Tongue (tissue), 1 donor: ENCODE measurements at regions not wholly inside any gene's neighbourhood (a gene's known extent, or its start where the extent isn't known, plus 50 kb on each side); places are given as distances from the start of the nearest gene placed in this dataset.

Experiments used
- DNase-seq: peaks from one replicate; pipeline ENCODE4 v3.0.0-alpha.2; 2015

DNA sequence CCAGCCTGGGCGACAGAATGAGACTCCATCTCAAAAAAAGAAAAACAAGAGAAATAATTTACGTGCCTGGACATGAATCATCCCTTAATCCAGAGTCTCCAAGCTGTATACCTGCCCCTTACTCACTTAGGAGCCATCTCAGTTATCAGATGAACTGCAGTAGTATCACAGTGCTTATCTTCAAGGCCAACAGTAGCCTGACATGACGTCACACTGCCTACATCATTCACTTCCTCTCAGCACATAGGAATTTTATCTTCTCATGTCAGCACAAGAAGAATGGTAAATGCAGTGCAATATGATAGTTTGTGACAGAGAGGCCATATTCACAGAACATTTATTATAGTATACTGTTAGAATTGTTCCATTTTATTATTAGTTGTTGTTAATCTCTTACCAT lies 216.6 kb downstream of the SS18 start:
- DNase-seq = no peak

- no peak for DNase-seq
These were observed 224.1 kb downstream of the SS18 start for GRCh38 chr18:25866331-25866730.

- peak; percentile 44 for DNase-seq
These were observed 227.4 kb downstream of the SS18 start for GRCh38 chr18:25862881-25863600.

- no peak for DNase-seq
These were observed 236.6 kb downstream of the SS18 start for GRCh38 chr18:25853691-25854433.

DNA sequence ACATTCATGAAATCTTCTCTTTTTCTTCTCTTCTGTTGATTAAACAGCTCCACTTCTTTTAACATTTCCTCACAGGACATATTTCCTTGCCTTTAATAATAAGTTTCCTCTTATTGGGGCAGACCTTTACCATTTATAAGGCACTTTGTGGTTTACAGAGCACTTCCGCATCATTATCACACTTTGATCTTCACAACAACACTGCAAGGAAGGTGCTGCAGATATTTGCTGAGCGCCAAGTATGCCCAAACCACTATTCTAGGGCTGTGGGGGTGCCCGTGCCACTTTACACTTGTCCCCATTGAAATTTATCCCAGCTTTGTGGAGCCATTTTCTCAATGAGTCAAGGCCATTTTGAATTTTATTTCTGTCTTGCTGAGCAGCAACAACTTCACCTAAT lies 246.6 kb downstream of the SS18 start:
- DNase-seq = no peak

GRCh38 chr18:25842665-25843064 lies 247.7 kb downstream of the SS18 start:
- no peak for DNase-seq

DNA sequence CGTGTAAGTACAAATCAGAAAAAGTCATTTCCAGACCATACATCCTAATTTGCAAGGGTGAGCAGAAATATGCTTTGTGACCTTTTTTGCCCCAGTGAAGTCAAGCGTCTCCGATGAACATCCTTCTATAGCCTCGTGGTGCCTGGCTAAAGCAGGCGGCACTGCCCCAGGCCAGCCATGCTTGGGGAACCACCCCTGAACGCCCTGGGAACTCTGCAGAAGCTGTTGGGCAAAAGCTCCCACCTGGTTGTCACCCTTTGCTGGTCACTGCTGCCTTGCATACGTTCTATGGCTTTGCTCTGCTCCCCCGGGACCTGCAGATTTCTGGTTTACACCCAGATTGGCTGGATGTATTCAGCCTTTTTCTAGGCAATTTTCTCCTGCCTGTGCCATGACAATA lies 256.4 kb downstream of the SS18 start:
- no peak for DNase-seq

DNA sequence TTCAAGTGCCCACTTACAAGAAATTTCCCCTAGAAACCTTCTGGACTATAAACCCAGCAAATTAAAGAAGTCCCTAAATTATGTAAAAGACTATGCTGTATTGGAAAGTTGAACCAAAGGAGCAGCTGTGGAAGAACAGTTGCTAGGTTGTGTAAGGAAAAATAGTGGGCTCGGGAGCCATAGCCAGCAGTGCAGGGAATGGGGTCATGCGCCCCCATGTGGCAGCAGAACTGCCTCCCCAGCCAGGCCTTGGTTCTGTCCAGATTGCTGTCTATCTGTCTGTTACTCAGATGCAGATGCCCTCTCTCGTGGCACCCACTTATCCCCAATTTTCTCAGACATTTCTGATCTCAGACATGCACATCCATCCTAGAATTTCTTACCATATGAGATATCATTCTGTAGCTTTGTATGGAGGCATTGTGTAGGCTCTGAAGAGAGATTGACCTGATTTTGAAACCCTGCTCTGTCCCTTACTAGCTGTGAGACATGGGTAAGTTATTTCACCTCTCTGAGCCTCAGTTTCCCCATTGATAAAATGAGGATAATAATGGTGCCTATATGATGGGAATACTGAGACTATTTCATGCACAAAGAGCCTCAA lies 258.3 kb downstream of the SS18 start:
- peak; percentile 89 for DNase-seq

GRCh38 chr18:25831301-25831701 lies 259.1 kb downstream of the SS18 start:
- DNase-seq = peak; percentile 46

- DNase-seq = no peak
These were observed 259.6 kb downstream of the SS18 start for GRCh38 chr18:25830787-25831186.

- peak; percentile 37 for DNase-seq
These were observed 262.4 kb downstream of the SS18 start for GRCh38 chr18:25827961-25828561.

GRCh38 chr18:25827228-25827627 lies 263.2 kb downstream of the SS18 start:
- DNase-seq = no peak

DNA sequence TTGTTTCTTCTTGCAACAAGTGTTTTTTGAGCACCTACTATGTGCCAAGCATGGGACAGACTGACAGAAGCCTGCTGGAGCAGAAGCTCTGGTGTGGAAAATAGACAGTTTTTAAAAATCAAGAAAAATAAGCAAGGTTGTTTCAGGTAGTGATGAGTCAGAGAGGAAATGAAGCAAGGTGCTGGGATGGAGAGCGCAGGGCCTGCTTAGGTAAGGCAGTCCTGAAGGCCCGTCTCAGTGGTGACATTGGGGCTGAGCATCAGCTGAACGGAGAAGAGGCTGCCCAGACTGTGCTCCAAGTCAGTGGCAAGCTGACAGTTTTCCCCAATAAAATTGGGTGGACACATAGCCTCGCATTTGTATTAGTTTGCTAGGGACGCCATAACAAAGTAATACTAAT lies 263.6 kb downstream of the SS18 start:
- DNase-seq = no peak

DNA sequence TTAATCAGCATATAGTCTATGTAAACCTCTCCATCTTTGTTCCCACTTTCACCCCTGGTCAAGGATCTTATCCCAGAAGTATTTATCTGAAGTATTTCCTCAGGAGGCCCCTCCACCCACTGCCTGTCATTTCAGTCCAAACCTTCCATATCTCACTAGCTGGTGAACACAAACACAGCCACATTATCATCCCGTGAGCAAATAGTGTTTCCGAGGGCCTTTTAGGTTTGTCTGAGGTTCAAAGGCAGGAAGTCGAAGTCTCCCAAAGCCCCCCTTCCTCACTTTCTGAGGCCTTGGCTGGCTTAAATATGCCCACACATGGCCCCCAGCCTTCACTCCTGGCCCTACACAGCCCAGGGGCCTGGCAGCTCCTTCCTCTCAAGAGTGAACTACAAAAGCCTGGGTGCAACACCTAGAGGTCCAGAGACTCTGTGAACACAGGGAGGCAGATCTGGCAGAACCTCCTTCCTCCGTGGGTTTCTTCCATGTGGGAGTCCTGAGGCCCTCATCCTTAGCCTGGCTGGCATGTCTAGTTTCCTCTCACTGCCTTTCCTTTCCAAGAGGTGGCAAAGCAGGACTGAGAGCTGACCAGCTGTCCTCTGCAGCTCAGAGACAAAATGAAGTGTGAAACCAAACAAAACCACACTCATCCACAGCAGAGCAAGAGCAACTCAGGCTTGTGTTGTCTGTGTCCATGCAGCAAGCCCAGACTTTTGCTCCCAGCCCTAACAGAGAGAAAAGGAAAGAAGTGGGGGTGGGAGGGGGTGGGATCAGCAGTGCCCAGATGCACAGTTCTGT lies 264.2 kb downstream of the SS18 start:
- DNase-seq = peak; percentile 21

- no peak for DNase-seq
These were observed 265.4 kb downstream of the SS18 start for GRCh38 chr18:25825056-25825455.

- DNase-seq = no peak
These were observed 270.6 kb downstream of the SS18 start for GRCh38 chr18:25819746-25820363.

GRCh38 chr18:25818505-25818904 lies 271.9 kb downstream of the SS18 start:
- no peak for DNase-seq

DNA sequence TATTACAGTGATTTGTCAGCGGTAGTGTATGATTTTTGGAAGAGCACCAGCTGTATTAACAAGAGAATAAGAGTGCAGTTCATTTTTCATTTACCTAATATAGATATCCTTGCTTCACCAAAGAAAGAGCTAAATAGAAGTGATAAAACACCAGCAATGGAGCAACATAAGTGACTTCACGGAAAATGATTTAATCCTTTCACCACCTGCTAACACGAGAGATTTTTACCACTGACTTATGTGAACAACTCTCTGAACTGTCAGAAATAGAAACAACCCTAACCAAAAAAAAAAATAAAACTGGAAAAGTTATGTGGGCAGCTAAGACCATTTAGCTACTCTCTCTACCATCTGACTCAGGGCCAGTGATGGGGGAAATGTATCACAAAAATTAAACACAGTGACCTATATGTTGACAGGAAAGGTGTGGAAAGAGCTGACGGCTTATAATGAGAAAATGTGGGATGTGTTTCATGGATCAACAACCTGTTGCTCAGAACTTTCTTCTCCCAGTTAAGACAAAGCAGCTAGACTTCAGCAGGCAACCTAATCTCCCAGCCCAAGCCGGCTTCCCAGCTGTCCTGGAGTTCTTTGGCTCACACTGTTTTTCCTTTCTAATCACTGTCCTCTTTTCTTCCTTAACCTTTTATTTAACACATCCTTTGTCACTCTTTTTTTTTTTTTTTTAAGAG lies 272.7 kb downstream of the SS18 start:
- DNase-seq = peak; percentile 34

DNA sequence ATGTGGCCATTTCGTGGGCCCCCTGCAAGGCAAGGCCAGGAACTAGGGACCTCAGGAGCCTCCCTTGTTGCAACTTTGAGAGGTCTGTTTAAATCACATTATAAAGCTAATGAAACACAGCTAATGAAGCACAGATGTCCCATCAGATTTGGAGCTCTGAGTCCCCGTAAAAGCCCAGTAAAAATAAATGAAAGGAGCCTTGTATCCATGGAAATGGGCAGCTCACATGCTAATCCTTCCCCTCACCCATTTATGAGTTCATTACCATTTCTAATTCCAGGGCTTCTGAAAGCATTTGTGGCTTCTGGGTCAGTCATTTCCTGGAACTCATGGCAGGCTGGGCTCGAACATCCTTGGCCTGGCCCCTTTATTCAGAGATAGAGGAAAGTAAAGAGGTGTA lies 274.8 kb downstream of the SS18 start:
- DNase-seq = no peak

DNA sequence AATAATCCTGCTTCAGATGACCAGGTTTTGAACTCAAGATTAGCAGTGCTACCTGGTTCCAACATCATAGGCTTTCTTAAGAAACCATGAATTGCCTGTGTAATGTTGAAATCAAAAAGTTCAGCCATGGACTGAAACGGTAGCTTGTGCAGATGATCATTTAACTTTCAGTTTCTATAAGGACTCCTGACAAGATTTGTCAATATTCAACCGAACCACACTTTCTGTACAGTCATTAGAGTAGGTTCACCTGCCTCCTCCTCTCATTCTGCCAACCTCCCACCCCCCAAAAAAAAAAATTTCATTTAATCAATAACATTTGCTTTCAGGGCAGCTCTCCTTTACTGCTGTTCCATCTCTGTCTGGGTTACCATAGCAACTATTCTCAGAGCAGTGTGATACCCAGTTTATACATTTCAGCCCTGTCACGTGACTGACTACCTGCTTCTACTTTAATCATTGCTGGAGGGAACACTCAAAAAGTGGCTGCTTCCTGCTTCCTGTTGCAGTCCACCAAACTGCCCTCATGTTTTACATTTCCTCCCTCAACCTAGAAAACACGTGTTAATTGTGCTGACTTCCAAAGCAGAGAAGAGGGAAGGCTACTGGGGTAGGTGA lies 275.5 kb downstream of the SS18 start:
- DNase-seq = no peak

DNA sequence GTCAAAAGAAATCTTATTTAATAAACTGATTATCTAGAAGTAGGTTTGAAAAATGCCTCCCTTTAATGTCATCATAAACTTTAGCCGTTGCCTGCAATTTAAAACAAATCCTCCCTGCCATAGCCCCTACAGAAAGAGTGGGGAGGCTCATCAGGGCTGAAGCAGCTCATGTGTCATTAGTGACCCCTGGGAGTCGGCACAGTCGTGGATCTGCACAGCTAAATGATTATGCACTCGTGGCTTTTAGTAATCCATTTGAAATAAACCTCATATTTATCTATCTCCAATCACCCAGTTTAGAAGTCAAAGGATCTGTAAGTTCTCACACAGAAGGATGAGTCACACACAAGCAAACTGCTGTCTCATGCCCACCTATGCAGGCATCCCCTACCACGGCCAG lies 277.3 kb downstream of the SS18 start:
- DNase-seq = no peak
